ENCODE measurements at regions not wholly inside any gene's neighbourhood (a gene's known extent, or its start where the extent isn't known, plus 50 kb on each side); places are given as distances from the start of the nearest gene placed in this dataset.

- no peak for ATAC-seq (ENCODE audit: low read depth)
- Mint-ChIP-seq H3K27me3 (no peaks in the 10 kb centered on the region), H3K27ac (no peak overlapping the region), H3K4me3 (no peak overlapping the region), H3K9me3 (peaks cover 2% of the 10 kb centered on the region), H3K36me3 (no peaks in the 10 kb centered on the region), H3K4me1 (no peaks in the 10 kb centered on the region)
- POLR2A ChIA-PET = no interaction called here
- DNase-seq = no peak
Measured at GRCh38 chr13:105579821-105580710, 955.4 kb downstream of the EFNB2 start.

GRCh38 chr13:105573136-105573535, 962.3 kb downstream of the EFNB2 start:
- Mint-ChIP-seq H3K4me1 (no peaks in the 10 kb centered on the region), H3K36me3 (no peaks in the 10 kb centered on the region), H3K27ac (no peak overlapping the region), H3K9me3 (peaks cover 2% of the 10 kb centered on the region), H3K4me3 (no peak overlapping the region), H3K27me3 (no peaks in the 10 kb centered on the region)
- DNase-seq = no peak
- POLR2A ChIA-PET = no interaction called here
- ATAC-seq (ENCODE audit: low read depth) = no peak

GRCh38 chr13:105572401-105572800, 963.1 kb downstream of the EFNB2 start:
- ATAC-seq (ENCODE audit: low read depth) (no peak), DNase-seq (no peak)
- Mint-ChIP-seq H3K27me3 (no peaks in the 10 kb centered on the region), H3K9me3 (peaks cover 2% of the 10 kb centered on the region), H3K27ac (no peak overlapping the region), H3K36me3 (no peaks in the 10 kb centered on the region), H3K4me3 (no peak overlapping the region), H3K4me1 (no peaks in the 10 kb centered on the region)
- POLR2A ChIA-PET = no interaction called here

- no peaks in the 10 kb centered on the region for H3K9me3 Mint-ChIP-seq
- no peaks in the 10 kb centered on the region for H3K36me3 Mint-ChIP-seq
- no peaks in the 10 kb centered on the region for H3K4me1 Mint-ChIP-seq
- no peak overlapping the region for H3K27ac Mint-ChIP-seq
- no peak overlapping the region for H3K4me3 Mint-ChIP-seq
- DNase-seq = no peak
- H3K27me3 Mint-ChIP-seq = no peaks in the 10 kb centered on the region
- POLR2A ChIA-PET = no interaction called here
- ATAC-seq (ENCODE audit: low read depth) = no peak
Measured at GRCh38 chr13:105569816-105570215, 965.6 kb downstream of the EFNB2 start.

- H3K4me3 Mint-ChIP-seq = no peak overlapping the region
- H3K27me3 Mint-ChIP-seq = no peaks in the 10 kb centered on the region
- H3K4me1 Mint-ChIP-seq = no peaks in the 10 kb centered on the region
- DNase-seq = no peak
- H3K27ac Mint-ChIP-seq = no peak overlapping the region
- no peak for ATAC-seq (ENCODE audit: low read depth)
- no peaks in the 10 kb centered on the region for H3K9me3 Mint-ChIP-seq
- H3K36me3 Mint-ChIP-seq = no peaks in the 10 kb centered on the region
- POLR2A ChIA-PET = no interaction called here
Measured at GRCh38 chr13:105567951-105568525, 967.4 kb downstream of the EFNB2 start.

- Mint-ChIP-seq H3K27ac (no peak overlapping the region), H3K9me3 (no peaks in the 10 kb centered on the region), H3K4me1 (no peaks in the 10 kb centered on the region), H3K4me3 (no peak overlapping the region), H3K36me3 (no peaks in the 10 kb centered on the region), H3K27me3 (no peaks in the 10 kb centered on the region)
- DNase-seq (no peak), ATAC-seq (ENCODE audit: low read depth) (no peak)
- POLR2A ChIA-PET = no interaction called here
Measured at GRCh38 chr13:105565136-105565727, 970.2 kb downstream of the EFNB2 start.

- no peaks in the 10 kb centered on the region for H3K4me1 Mint-ChIP-seq
- no peak for DNase-seq
- no peaks in the 10 kb centered on the region for H3K9me3 Mint-ChIP-seq
- ATAC-seq (ENCODE audit: low read depth) = no peak
- H3K36me3 Mint-ChIP-seq = no peaks in the 10 kb centered on the region
- H3K27ac Mint-ChIP-seq = no peak overlapping the region
- no peak overlapping the region for H3K4me3 Mint-ChIP-seq
- POLR2A ChIA-PET = no interaction called here
- no peaks in the 10 kb centered on the region for H3K27me3 Mint-ChIP-seq
Measured at GRCh38 chr13:105552078-105552477, 983.4 kb downstream of the EFNB2 start.

- H3K36me3 Mint-ChIP-seq = no peaks in the 10 kb centered on the region
- DNase-seq = no peak
- H3K27ac Mint-ChIP-seq = no peak overlapping the region
- no peak for ATAC-seq (ENCODE audit: low read depth)
- no peaks in the 10 kb centered on the region for H3K27me3 Mint-ChIP-seq
- H3K4me3 Mint-ChIP-seq = no peak overlapping the region
- H3K9me3 Mint-ChIP-seq = peaks cover 4% of the 10 kb centered on the region
- no peaks in the 10 kb centered on the region for H3K4me1 Mint-ChIP-seq
- POLR2A ChIA-PET = no interaction called here
Measured at GRCh38 chr13:105547851-105548250, 987.6 kb downstream of the EFNB2 start.

- Mint-ChIP-seq H3K36me3 (no peaks in the 10 kb centered on the region), H3K9me3 (peaks cover 4% of the 10 kb centered on the region), H3K4me1 (no peaks in the 10 kb centered on the region), H3K27ac (no peak overlapping the region), H3K27me3 (no peaks in the 10 kb centered on the region), H3K4me3 (no peak overlapping the region)
- no peak for ATAC-seq (ENCODE audit: low read depth)
- DNase-seq = no peak
- POLR2A ChIA-PET = interaction anchor here (0.5 kb wide), 1 partner anchor 685 kb away, joined by 3 read pairs; no protein-coding TSS in a partner anchor
Measured at GRCh38 chr13:105545811-105546210, 989.7 kb downstream of the EFNB2 start.

GRCh38 chr13:105543742-105544141, 991.7 kb downstream of the EFNB2 start:
- Mint-ChIP-seq H3K4me3 (no peak overlapping the region), H3K4me1 (no peaks in the 10 kb centered on the region), H3K27ac (no peak overlapping the region), H3K27me3 (no peaks in the 10 kb centered on the region), H3K9me3 (peaks cover 4% of the 10 kb centered on the region), H3K36me3 (no peaks in the 10 kb centered on the region)
- no peak for DNase-seq
- POLR2A ChIA-PET = no interaction called here
- no peak for ATAC-seq (ENCODE audit: low read depth)

GRCh38 chr13:105541565-105541964, 993.9 kb downstream of the EFNB2 start:
- peaks cover 1% of the 10 kb centered on the region for H3K9me3 Mint-ChIP-seq
- no peaks in the 10 kb centered on the region for H3K27me3 Mint-ChIP-seq
- H3K36me3 Mint-ChIP-seq = no peaks in the 10 kb centered on the region
- H3K4me1 Mint-ChIP-seq = no peaks in the 10 kb centered on the region
- ATAC-seq (ENCODE audit: low read depth) (no peak), DNase-seq (no peak)
- POLR2A ChIA-PET = no interaction called here
- H3K27ac Mint-ChIP-seq = no peak overlapping the region
- no peak overlapping the region for H3K4me3 Mint-ChIP-seq

- POLR2A ChIA-PET = no interaction called here
- DNase-seq = no peak
Measured at GRCh38 chr13:105538346-105538745, 997.1 kb downstream of the EFNB2 start.

GRCh38 chr13:105537113-105537512, 998.3 kb downstream of the EFNB2 start:
- H3K4me3 Mint-ChIP-seq = no peak overlapping the region
- H3K4me1 Mint-ChIP-seq = no peaks in the 10 kb centered on the region
- no peaks in the 10 kb centered on the region for H3K27me3 Mint-ChIP-seq
- H3K27ac Mint-ChIP-seq = no peak overlapping the region
- no peaks in the 10 kb centered on the region for H3K9me3 Mint-ChIP-seq
- POLR2A ChIA-PET = no interaction called here
- DNase-seq (no peak), ATAC-seq (ENCODE audit: low read depth) (no peak)
- no peaks in the 10 kb centered on the region for H3K36me3 Mint-ChIP-seq

More at GRCh38 chr13:105538346-105538745, 997.1 kb downstream of the EFNB2 start:
- Mint-ChIP-seq H3K27me3 (no peaks in the 10 kb centered on the region), H3K36me3 (no peaks in the 10 kb centered on the region), H3K4me3 (no peak overlapping the region), H3K4me1 (no peaks in the 10 kb centered on the region), H3K9me3 (no peaks in the 10 kb centered on the region), H3K27ac (no peak overlapping the region)
- ATAC-seq (ENCODE audit: low read depth) = no peak

GRCh38 chr13:105530468-105530867, 1005.0 kb downstream of the EFNB2 start:
- Mint-ChIP-seq H3K27ac (no peak overlapping the region), H3K36me3 (no peaks in the 10 kb centered on the region), H3K4me3 (no peak overlapping the region), H3K9me3 (no peaks in the 10 kb centered on the region), H3K4me1 (no peaks in the 10 kb centered on the region), H3K27me3 (no peaks in the 10 kb centered on the region)
- POLR2A ChIA-PET = no interaction called here
- ATAC-seq (ENCODE audit: low read depth) (no peak), DNase-seq (no peak)
